SK-N-SH (cell line): ENCODE measurements at regions not wholly inside any gene's neighbourhood (a gene's known extent, or its start where the extent isn't known, plus 50 kb on each side); places are given as distances from the start of the nearest gene placed in this dataset.

ENCODE experiments used
- CTCF ChIA-PET: fragments of 300-600, 350-600 bp; formaldehyde crosslinking; extraction: SDS; loops from one replicate; lab custom pipeline; 2021; lab: Yijun Ruan, JAX
- POLR2A ChIA-PET: fragments of 350-600 bp; sonication (Branson Sonifier 250); formaldehyde crosslinking; extraction: SDS; loops from one replicate; lab custom pipeline; 2020; ENCODE audit warnings: antibody characterized with exemption, inconsistent platforms; lab: Yijun Ruan, JAX
- DNase-seq: peaks from one replicate; pipeline ENCODE4 v3.0.0; 2012
- H2AFZ ChIP-seq: fragments of 200-600 bp; sonication (generic); 2 replicates; pipeline ENCODE4 v1.8.1; 2016; ENCODE audit warnings: antibody characterized with exemption, mild to moderate bottlenecking, low read depth
- H3F3A ChIP-seq: fragments of 200-600 bp; sonication (generic); replicated peaks from 2 replicates; pipeline ENCODE3; 2016; ENCODE audit warnings: antibody characterized with exemption, mild to moderate bottlenecking; ENCODE audit not compliant: insufficient read depth
- H3K27ac ChIP-seq, 2 experiments: fragments of 200-500 bp in 1 of 2; fragments of 200-600 bp in 1 of 2; sonication (Bioruptor generic) in 1 of 2; sonication (generic), shearing (Covaris generic) in 1 of 2; 2 replicates each; pipeline versions ENCODE4 v1.5.1 to v1.6.1; 2014 to 2016; ENCODE audit warnings: low read depth in 2 of 2, inconsistent platforms in 1 of 2, low read length in 1 of 2, mild to moderate bottlenecking in 1 of 2, mixed read lengths in 1 of 2
- H3K27me3 ChIP-seq: fragments of 200-600 bp; sonication (generic), shearing (Covaris generic); 2 replicates; pipeline ENCODE4 v1.6.1; 2016; ENCODE audit warnings: mixed run types; ENCODE audit not compliant: insufficient read depth
- H3K36me3 ChIP-seq, 2 experiments: fragments of 200-500 bp in 1 of 2; fragments of 200-600 bp in 1 of 2; sonication (Bioruptor generic) in 1 of 2; sonication (generic) in 1 of 2; replicated peaks in 1 of 2; 2 replicates each; pipeline versions ENCODE3 to v1.5.1; 2014 to 2016; ENCODE audit warnings: low read length in 1 of 2, mild to moderate bottlenecking in 1 of 2; ENCODE audit not compliant: insufficient read depth in 2 of 2, control insufficient read depth in 1 of 2
- H3K4me1 ChIP-seq, 2 experiments: fragments of 200-500 bp in 1 of 2; fragments of 200-600 bp in 1 of 2; sonication (Bioruptor generic) in 1 of 2; sonication (generic), shearing (Covaris generic) in 1 of 2; 2 replicates each; pipeline versions ENCODE4 v1.5.1 to v1.6.1; 2014 to 2016; ENCODE audit warnings: low read depth in 1 of 2, low read length in 1 of 2, mixed run types in 1 of 2; ENCODE audit not compliant: insufficient read depth in 2 of 2, control insufficient read depth in 1 of 2
- H3K4me2 ChIP-seq: fragments of 200-600 bp; sonication (generic), shearing (Covaris generic); 2 replicates; pipeline ENCODE4 v1.6.1; 2017; ENCODE audit warnings: mixed run types
- H3K4me3 ChIP-seq, 2 experiments: fragments of 200-500 bp in 1 of 2; fragments of 200-600 bp in 1 of 2; sonication (Bioruptor generic) in 1 of 2; sonication (generic), shearing (Covaris generic) in 1 of 2; 2 replicates each; pipeline versions ENCODE4 v1.5.1 to v1.8.1; 2014 to 2016; ENCODE audit warnings: low read depth in 2 of 2, inconsistent platforms in 1 of 2, low read length in 1 of 2, mild to moderate bottlenecking in 1 of 2, mixed read lengths in 1 of 2, moderate library complexity in 1 of 2
- H3K79me2 ChIP-seq: fragments of 200-600 bp; sonication (generic); 2 replicates; pipeline ENCODE4 v1.8.1; 2017; ENCODE audit warnings: mild to moderate bottlenecking; ENCODE audit not compliant: insufficient read depth
- H3K9ac ChIP-seq: fragments of 200-600 bp; sonication (generic); 2 replicates; pipeline ENCODE4 v1.6.1; 2017; ENCODE audit warnings: mixed run types
- H3K9me2 ChIP-seq: fragments of 200-600 bp; sonication (generic); 2 replicates; pipeline ENCODE4 v1.6.1; 2017; ENCODE audit warnings: mixed run types
- H3K9me3 ChIP-seq: fragments of 200-600 bp; sonication (generic); 2 replicates; pipeline ENCODE4 v1.6.1; 2017; ENCODE audit warnings: mixed run types, mild to moderate bottlenecking, moderate library complexity
- H4K20me1 ChIP-seq: fragments of 200-600 bp; sonication (generic); 2 replicates; pipeline ENCODE4 v1.6.1; 2017; ENCODE audit warnings: mild to moderate bottlenecking, mixed run types; ENCODE audit not compliant: insufficient read depth
- EP300 ChIP-seq, 2 experiments: IDR thresholded peaks; 2 replicates each; pipeline versions ENCODE4 v1.4.0 to v1.6.1; 2012; ENCODE audit warnings: borderline replicate concordance in 1 of 2, low read depth in 1 of 2, low read length in 1 of 2
- FOXM1 ChIP-seq: IDR thresholded peaks from 2 replicates; pipeline ENCODE4 v1.4.0; 2012; ENCODE audit warnings: low read depth, mild to moderate bottlenecking
- GABPA ChIP-seq: IDR thresholded peaks from 2 replicates; pipeline ENCODE4 v1.4.0; 2012; ENCODE audit warnings: low read depth, mild to moderate bottlenecking
- GATA2 ChIP-seq: sonication (generic); formaldehyde crosslinking; IDR thresholded peaks from 2 replicates; pipeline ENCODE4 v1.5.0; 2020; ENCODE audit warnings: mild to moderate bottlenecking, missing genetic modification reagents
- MAX ChIP-seq: IDR thresholded peaks from 2 replicates; pipeline ENCODE4 v1.4.0; 2012; ENCODE audit warnings: low read depth
- MEF2A ChIP-seq: IDR thresholded peaks from 2 replicates; pipeline ENCODE4 v1.4.0; 2012; ENCODE audit warnings: low read depth, borderline replicate concordance
- MXI1 ChIP-seq: IDR thresholded peaks from 2 replicates; pipeline ENCODE4 v1.6.1; 2012; ENCODE audit warnings: mild to moderate bottlenecking, low read depth, low read length, improper control_type of control experiment
- PBX3 ChIP-seq: IDR thresholded peaks from 2 replicates; pipeline ENCODE4; 2012
- RAD21 ChIP-seq: IDR thresholded peaks from 2 replicates; pipeline ENCODE4 v1.6.1; 2012; ENCODE audit warnings: mild to moderate bottlenecking, low read length
- RFX5 ChIP-seq: IDR thresholded peaks from 2 replicates; pipeline ENCODE4 v1.6.1; 2012; ENCODE audit warnings: mild to moderate bottlenecking, improper control_type of control experiment, low read length
- RXRA ChIP-seq: IDR thresholded peaks from 2 replicates; pipeline ENCODE4 v1.4.0; 2012; ENCODE audit warnings: low read depth, mild to moderate bottlenecking, borderline replicate concordance
- SIN3A ChIP-seq: IDR thresholded peaks from 2 replicates; pipeline ENCODE4 v1.6.1; 2012; ENCODE audit warnings: low read depth, mild to moderate bottlenecking, low read length, moderate library complexity, borderline replicate concordance
- SMC3 ChIP-seq: IDR thresholded peaks from 2 replicates; pipeline ENCODE4 v1.6.1; 2012; ENCODE audit warnings: low read depth, low read length, improper control_type of control experiment
- TAF1 ChIP-seq: IDR thresholded peaks from 2 replicates; pipeline ENCODE4 v1.6.1; 2012; ENCODE audit warnings: low read depth, mild to moderate bottlenecking, low read length, moderate library complexity, borderline replicate concordance
- USF1 ChIP-seq: IDR thresholded peaks from 2 replicates; pipeline ENCODE4 v1.4.0; 2012; ENCODE audit warnings: low read depth, borderline replicate concordance
- ZBTB33 ChIP-seq: IDR thresholded peaks from 2 replicates; pipeline ENCODE4 v1.4.0; 2012; ENCODE audit warnings: low read depth, borderline replicate concordance
- WGBS: methylation state at CpG from one replicate; pipeline ENCODE4 v1.1.6; 2017; ENCODE audit warnings: low lambda C conversion rate; 5-methylcytosine and 5-hydroxymethylcytosine counted together

- 4% methylated on average over 1 of the region's 1 CpG for WGBS
- CTCF ChIA-PET = no interaction called here
Measured at GRCh38 chr5:117869596-117869995, 1118.8 kb downstream of the DTWD2 start.

GRCh38 chr5:117863586-117864296 lies 1124.6 kb downstream of the DTWD2 start:
- no peaks in the 10 kb centered on the region for H3K9me2 ChIP-seq
- no peaks in the 10 kb centered on the region for H3K79me2 ChIP-seq
- H3K4me3 ChIP-seq = no peak overlapping the region
- H3K27me3 ChIP-seq = no peaks in the 10 kb centered on the region
- no peak overlapping the region for H3K4me2 ChIP-seq
- no peak overlapping the region for H3K9ac ChIP-seq
- CTCF ChIA-PET = interaction anchor here (1.0 kb wide), 1 partner anchor 11 kb away, joined by 3 read pairs; no protein-coding TSS in a partner anchor
- no peak for DNase-seq
- no peak overlapping the region for H2AFZ ChIP-seq
- no peaks in the 10 kb centered on the region for H3K9me3 ChIP-seq
- no peaks in the 10 kb centered on the region for H3F3A ChIP-seq
- no peaks in the 10 kb centered on the region for H3K4me1 ChIP-seq
- 25% methylated on average over 2 of the region's 2 CpGs for whole genome bisulfite sequencing
- no peaks in the 10 kb centered on the region for H3K36me3 ChIP-seq
- TF ChIP-seq RXRA (no peak), TAF1 (no peak), USF1 (no peak), SMC3 (no peak), FOXM1 (no peak), PBX3 (no peak), SIN3A (no peak), MEF2A (no peak)
- POLR2A ChIA-PET = no interaction called here
- H3K27ac ChIP-seq = no peak overlapping the region
- no peaks in the 10 kb centered on the region for H4K20me1 ChIP-seq

More at GRCh38 chr5:117869596-117869995, 1118.8 kb downstream of the DTWD2 start:
- no peaks in the 10 kb centered on the region for H3K36me3 ChIP-seq
- TF ChIP-seq RAD21 (no peak), MAX (no peak), GABPA (no peak), EP300 (IDR thresholded peaks at IDR 0.05; ENCODE audit: borderline replicate concordance in 1 of 2, low read depth in 1 of 2, low read length in 1 of 2) (no peak), TAF1 (no peak), USF1 (no peak), MXI1 (no peak), RFX5 (no peak), ZBTB33 (no peak), GATA2 (CRISPR knock-in tag) (no peak)
- no peak overlapping the region for H3K4me3 ChIP-seq
- H4K20me1 ChIP-seq = no peaks in the 10 kb centered on the region
- H3K4me2 ChIP-seq = no peak overlapping the region
- POLR2A ChIA-PET = no interaction called here
- no peaks in the 10 kb centered on the region for H3K4me1 ChIP-seq
- H2AFZ ChIP-seq = no peak overlapping the region
- H3F3A ChIP-seq = no peaks in the 10 kb centered on the region
- DNase-seq = no peak
- H3K9me2 ChIP-seq = no peaks in the 10 kb centered on the region
- no peak overlapping the region for H3K27ac ChIP-seq
- H3K79me2 ChIP-seq = no peaks in the 10 kb centered on the region
- H3K9ac ChIP-seq = no peak overlapping the region
- no peaks in the 10 kb centered on the region for H3K27me3 ChIP-seq
- H3K9me3 ChIP-seq = peaks cover 3% of the 10 kb centered on the region; the same call in 1 of the 2 replicates
